Left lung (tissue), 4 donors: ENCODE measurements at regions not wholly inside any gene's neighbourhood (a gene's known extent, or its start where the extent isn't known, plus 50 kb on each side); places are given as distances from the start of the nearest gene placed in this dataset.

Experiments used
- ATAC-seq: fragments of 200-7000 bp; cut with Tn5 transposase; one replicate; pipeline ENCODE4 v1.9.1; 2020; ENCODE audit warnings: moderate library complexity
- DNase-seq, 4 donors: peaks; one replicate each; pipeline ENCODE4 v3.0.0-alpha.2; 2013 to 2020
- H3K27ac ChIP-seq, 2 donors: fragments of 200-600 bp; sonication (generic) in 1 of 2; one replicate each; pipeline versions ENCODE4 v1.5.0 to v1.8.0; 2020 to 2021
- H3K27me3 ChIP-seq, 2 donors: fragments of 200-600 bp; sonication (generic) in 1 of 2; one replicate each; pipeline versions ENCODE4 v1.5.0 to v1.8.0; 2020 to 2021
- H3K36me3 ChIP-seq, 2 donors: fragments of 200-600 bp; sonication (generic) in 1 of 2; one replicate each; pipeline versions ENCODE4 v1.5.0 to v1.8.0; 2020 to 2021
- H3K4me1 ChIP-seq, 2 donors: fragments of 200-600 bp; one replicate each; pipeline ENCODE4 v1.8.0; 2021
- H3K4me3 ChIP-seq, 2 donors: fragments of 200-600 bp; sonication (generic) in 1 of 2; one replicate each; pipeline versions ENCODE4 v1.5.0 to v1.8.0; 2020 to 2021; ENCODE audit warnings: mild to moderate bottlenecking in 1 of 2
- H3K9me3 ChIP-seq, 2 donors: fragments of 200-600 bp; sonication (generic) in 1 of 2; one replicate each; pipeline versions ENCODE4 v1.5.0 to v1.8.0; 2020 to 2021
- intact Hi-C, 2 donors: fragments of 100-400 bp; cut with DNase I; formaldehyde crosslinking; loops; one replicate each; pipeline versions ENCODE4 v1.11.2 to v1.14.2; 2022
- TF ChIP-seq, protein P1 (sequence below), 2 donors: fragments of 200-600 bp; sonication (generic) in 1 of 2; IDR thresholded peaks; one replicate each; pipeline versions ENCODE4 v1.5.0 to v1.8.0; 2021; ENCODE audit warnings: antibody characterized with exemption in 2 of 2
- donor health status: DM: no; HTN: yes; CAD: no.
- donor health status: DM: no; HTN: no; CAD: no.

DNA sequence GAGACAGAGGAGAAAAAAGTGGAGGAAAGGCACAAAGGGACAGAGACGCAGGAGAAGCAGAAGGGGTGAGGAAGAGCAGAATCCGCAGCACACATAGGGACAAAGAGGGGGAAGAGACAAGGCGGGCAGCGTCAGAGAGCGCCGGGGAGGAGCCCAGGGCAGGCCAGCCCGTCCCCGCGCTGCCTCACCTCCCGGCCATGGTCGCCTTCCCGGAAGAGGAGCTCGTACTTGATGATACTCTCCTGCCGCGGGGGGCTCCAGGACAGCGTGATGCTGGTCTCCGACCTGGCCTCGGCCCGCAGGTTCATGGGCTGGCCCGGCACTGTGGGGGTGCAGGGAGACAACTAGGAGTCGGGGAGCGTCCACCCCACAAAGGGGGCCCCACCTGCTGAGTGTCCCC, 100.6 kb downstream of the PTPRS start:
- intact Hi-C loops: no loop called here
- Histone ChIP-seq H3K27me3 (no peaks in the 10 kb centered on the region), H3K9me3 (no peaks in the 10 kb centered on the region), H3K27ac (no peak overlapping the region), H3K36me3 (peaks cover 0 to 11% of the 10 kb centered on the region in 2 donors), H3K4me1 (no peaks in the 10 kb centered on the region), H3K4me3 (no peak overlapping the region)
- ATAC-seq (no peak), DNase-seq (no peak)
- TF ChIP-seq, protein P1, sequence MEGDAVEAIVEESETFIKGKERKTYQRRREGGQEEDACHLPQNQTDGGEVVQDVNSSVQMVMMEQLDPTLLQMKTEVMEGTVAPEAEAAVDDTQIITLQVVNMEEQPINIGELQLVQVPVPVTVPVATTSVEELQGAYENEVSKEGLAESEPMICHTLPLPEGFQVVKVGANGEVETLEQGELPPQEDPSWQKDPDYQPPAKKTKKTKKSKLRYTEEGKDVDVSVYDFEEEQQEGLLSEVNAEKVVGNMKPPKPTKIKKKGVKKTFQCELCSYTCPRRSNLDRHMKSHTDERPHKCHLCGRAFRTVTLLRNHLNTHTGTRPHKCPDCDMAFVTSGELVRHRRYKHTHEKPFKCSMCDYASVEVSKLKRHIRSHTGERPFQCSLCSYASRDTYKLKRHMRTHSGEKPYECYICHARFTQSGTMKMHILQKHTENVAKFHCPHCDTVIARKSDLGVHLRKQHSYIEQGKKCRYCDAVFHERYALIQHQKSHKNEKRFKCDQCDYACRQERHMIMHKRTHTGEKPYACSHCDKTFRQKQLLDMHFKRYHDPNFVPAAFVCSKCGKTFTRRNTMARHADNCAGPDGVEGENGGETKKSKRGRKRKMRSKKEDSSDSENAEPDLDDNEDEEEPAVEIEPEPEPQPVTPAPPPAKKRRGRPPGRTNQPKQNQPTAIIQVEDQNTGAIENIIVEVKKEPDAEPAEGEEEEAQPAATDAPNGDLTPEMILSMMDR (IDR thresholded peaks at IDR 0.05): no peak

DNA sequence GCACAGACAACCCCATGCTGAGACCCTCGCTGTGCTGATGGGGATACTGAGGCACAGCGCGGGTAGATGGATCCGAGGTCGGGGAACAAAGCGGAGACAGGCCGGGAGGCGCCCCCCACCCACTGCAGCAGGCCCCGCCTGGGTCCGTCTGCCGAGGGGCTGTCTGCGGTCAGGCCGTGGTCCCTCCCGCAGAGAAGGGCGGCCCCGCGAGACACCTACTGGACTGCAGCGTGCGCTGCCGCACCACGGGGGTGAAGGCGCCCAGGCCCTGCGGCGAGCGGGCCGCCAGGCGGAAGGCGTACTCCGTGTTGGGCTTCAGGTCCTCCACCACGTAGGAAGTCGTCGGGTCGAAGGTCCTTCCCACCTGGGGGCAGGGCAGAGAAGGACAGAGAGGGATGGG, 101.9 kb downstream of the PTPRS start:
- no peak for DNase-seq
- H3K4me3 ChIP-seq: no peak overlapping the region
- no peaks in the 10 kb centered on the region for H3K9me3 ChIP-seq
- TF ChIP-seq, protein P1 (IDR thresholded peaks at IDR 0.05): no peak
- no peaks in the 10 kb centered on the region for H3K27me3 ChIP-seq
- H3K27ac ChIP-seq: no peak overlapping the region
- H3K4me1 ChIP-seq: no peaks in the 10 kb centered on the region
- intact Hi-C loops: no loop called here
- ATAC-seq: no peak
- H3K36me3 ChIP-seq: peaks cover 0 to 7% of the 10 kb centered on the region in 2 donors

DNA sequence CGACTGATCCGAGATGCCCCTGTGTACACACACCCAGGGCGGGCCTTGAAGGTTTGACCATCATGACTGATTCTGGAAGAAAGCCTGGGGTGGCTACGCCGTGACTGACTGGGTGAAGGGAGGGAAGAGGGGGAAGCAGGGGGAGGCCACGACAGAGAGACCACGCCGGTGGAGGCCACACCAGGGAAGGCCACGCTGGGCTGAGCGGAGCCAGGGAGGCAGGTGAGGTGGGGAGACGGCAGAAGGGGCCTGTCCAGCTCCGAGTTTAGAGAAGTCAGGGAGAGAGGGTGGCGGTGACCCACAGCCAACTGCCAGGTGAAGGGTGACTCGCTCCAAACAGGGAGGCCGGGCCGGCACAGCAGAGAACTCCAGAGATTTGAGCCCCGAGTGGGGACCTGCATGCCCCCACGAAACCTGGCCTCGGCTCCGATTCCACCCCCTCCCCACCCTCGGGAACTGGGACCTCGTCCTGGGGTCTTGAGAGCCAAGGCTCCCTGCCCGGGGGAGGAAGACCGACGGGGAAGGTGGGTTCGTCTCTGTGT, 102.6 kb downstream of the PTPRS start:
- Histone ChIP-seq H3K9me3 (no peaks in the 10 kb centered on the region), H3K27ac (no peak overlapping the region), H3K36me3 (peaks cover 0 to 5% of the 10 kb centered on the region in 2 donors), H3K27me3 (no peaks in the 10 kb centered on the region), H3K4me3 (no peak overlapping the region), H3K4me1 (no peaks in the 10 kb centered on the region)
- intact Hi-C loops: no loop called here
- DNase-seq (no peak), ATAC-seq (no peak)
- TF ChIP-seq, protein P1 (IDR thresholded peaks at IDR 0.05): no peak

DNA sequence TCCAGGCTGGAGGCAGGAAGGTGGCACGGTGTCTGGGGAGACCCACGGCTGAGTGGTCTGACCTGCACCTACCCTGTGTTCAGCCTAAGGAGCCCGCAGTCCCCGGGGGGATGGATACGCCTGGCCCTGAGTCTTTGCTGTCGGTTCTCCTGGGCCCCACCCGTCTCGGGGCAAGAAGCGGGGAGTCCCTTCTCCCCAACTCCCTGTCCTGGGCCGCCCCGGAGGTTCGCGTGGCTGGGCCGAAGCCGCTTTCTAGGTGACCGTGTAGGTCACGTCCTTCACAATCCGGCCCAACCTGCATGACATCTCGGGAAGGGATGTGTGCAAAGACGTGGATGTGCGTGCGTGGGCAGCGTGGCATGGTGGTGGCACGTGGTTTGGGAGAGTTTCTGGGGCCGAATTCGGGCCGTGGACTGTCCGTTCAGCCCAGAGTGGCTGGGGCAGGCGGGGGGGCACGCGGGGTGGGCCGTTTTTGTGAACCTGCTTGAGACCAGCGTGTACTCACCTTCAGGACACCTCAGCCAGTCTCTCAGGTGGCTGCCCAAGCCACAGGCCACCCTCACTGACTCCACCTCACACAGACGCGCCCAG, 103.3 kb downstream of the PTPRS start:
- TF ChIP-seq, protein P1 (IDR thresholded peaks at IDR 0.05): no peak

DNA sequence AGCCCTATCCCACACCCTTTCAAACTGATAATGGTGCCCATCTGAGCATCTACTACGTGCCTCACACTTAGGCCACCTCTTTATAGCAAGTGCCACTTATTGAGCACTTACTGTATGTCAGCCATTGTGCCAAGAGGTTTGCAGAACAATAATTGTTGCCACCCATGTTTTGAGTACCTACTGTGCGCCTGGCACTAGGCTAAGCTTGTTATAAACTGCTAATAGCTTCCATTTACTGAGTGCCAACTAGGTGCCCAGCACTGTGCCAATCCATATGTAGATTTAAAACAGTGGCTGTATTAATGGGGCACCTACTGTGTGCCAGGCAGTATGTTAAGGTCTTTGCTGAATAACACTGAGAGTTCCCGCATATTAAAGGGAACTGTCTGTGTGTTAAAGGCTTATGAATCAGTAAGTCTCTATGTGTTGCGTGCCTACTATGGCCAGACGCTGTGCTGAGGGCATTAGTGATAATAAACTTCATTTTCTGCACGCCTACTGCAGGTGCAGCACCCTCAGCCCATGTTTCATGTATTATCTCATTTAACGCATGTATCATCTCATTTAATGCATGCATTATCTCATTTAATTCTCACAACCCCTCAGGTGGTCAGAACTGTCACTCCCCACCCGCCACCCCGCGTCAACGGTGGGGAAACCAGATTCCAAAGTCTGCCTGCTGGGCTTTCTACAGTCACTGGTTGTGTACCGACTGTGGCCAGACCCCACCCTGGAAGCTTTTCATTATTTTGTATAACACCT, 105.0 kb downstream of the PTPRS start:
- ATAC-seq (no peak), DNase-seq (no peak)
- Histone ChIP-seq H3K4me1 (no peaks in the 10 kb centered on the region), H3K36me3 (peaks cover 0 to 5% of the 10 kb centered on the region in 2 donors), H3K4me3 (no peak overlapping the region), H3K27me3 (no peaks in the 10 kb centered on the region), H3K27ac (no peak overlapping the region), H3K9me3 (no peaks in the 10 kb centered on the region)
- TF ChIP-seq, protein P1 (IDR thresholded peaks at IDR 0.05): no peak
- intact Hi-C loops: no loop called here

More for the DNA sequence above, 103.3 kb downstream of the PTPRS start:
- Histone ChIP-seq H3K27ac (no peak overlapping the region), H3K9me3 (no peaks in the 10 kb centered on the region), H3K36me3 (peaks cover 0 to 5% of the 10 kb centered on the region in 2 donors), H3K27me3 (no peaks in the 10 kb centered on the region), H3K4me1 (no peaks in the 10 kb centered on the region), H3K4me3 (no peak overlapping the region)
- DNase-seq (no peak), ATAC-seq (no peak)
- intact Hi-C loops: no loop called here
